PFSK-1 (cell line): ENCODE measurements at regions not wholly inside any gene's neighbourhood (a gene's known extent, or its start where the extent isn't known, plus 50 kb on each side); places are given as distances from the start of the nearest gene placed in this dataset.

Source experiments
- FOXP2 ChIP-seq: optimal IDR thresholded peaks from 2 replicates; pipeline ENCODE3; 2011; ENCODE audit warnings: borderline replicate concordance, control low read depth, inconsistent platforms; ENCODE audit not compliant: insufficient read depth; ENCODE audit errors: extremely low read length, extremely low read depth
- POLR2AphosphoS5 ChIP-seq: IDR thresholded peaks from 2 replicates; pipeline ENCODE4 v1.6.1; 2012; ENCODE audit warnings: low read depth, mild to moderate bottlenecking, control low read depth, low read length, moderate library complexity
- SIN3A ChIP-seq: IDR thresholded peaks from 2 replicates; pipeline ENCODE4 v1.6.1; 2012; ENCODE audit warnings: mild to moderate bottlenecking, low read length, moderate library complexity, borderline replicate concordance; ENCODE audit not compliant: insufficient read depth
- TAF1 ChIP-seq: IDR thresholded peaks from 2 replicates; pipeline ENCODE4 v1.6.1; 2012; ENCODE audit warnings: low read length, control low read depth, borderline replicate concordance; ENCODE audit not compliant: insufficient read depth
- TF ChIP-seq, protein P1 (sequence below), 2 experiments: IDR thresholded peaks; 2 replicates each; pipeline versions ENCODE4 v1.6.1 to v1.8.0; 2011 to 2012; ENCODE audit warnings: low read depth in 2 of 2, low read length in 2 of 2, control low read depth in 1 of 2, inconsistent platforms in 1 of 2, mild to moderate bottlenecking in 1 of 2, moderate library complexity in 1 of 2; ENCODE audit not compliant: insufficient read depth in 1 of 2

DNA sequence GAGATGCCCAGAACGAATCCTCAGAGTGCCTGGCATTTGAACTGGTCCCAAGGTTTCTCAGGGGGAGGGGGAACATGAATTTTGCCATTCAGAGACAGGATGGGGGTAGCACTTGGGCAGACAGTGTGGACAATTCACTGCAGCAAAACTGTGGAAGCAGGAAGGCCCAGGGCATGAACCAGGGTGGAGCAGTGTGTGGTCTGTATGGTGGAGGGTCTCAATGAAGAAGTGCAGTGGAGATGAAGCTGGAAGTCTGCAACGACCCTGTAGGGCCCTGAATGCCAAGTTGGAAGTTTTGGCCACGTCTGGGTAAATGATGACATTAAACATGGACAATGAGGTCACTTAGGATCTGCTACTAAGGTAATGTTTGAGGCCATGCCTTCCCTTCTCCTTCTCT is 273.9 kb downstream of the CDK5RAP2 start:
- no peak for TF ChIP-seq POLR2AphosphoS5
- no peak for TF ChIP-seq TAF1
- no peak for TF ChIP-seq FOXP2
- TF ChIP-seq SIN3A = no peak
- TF ChIP-seq, protein P1, sequence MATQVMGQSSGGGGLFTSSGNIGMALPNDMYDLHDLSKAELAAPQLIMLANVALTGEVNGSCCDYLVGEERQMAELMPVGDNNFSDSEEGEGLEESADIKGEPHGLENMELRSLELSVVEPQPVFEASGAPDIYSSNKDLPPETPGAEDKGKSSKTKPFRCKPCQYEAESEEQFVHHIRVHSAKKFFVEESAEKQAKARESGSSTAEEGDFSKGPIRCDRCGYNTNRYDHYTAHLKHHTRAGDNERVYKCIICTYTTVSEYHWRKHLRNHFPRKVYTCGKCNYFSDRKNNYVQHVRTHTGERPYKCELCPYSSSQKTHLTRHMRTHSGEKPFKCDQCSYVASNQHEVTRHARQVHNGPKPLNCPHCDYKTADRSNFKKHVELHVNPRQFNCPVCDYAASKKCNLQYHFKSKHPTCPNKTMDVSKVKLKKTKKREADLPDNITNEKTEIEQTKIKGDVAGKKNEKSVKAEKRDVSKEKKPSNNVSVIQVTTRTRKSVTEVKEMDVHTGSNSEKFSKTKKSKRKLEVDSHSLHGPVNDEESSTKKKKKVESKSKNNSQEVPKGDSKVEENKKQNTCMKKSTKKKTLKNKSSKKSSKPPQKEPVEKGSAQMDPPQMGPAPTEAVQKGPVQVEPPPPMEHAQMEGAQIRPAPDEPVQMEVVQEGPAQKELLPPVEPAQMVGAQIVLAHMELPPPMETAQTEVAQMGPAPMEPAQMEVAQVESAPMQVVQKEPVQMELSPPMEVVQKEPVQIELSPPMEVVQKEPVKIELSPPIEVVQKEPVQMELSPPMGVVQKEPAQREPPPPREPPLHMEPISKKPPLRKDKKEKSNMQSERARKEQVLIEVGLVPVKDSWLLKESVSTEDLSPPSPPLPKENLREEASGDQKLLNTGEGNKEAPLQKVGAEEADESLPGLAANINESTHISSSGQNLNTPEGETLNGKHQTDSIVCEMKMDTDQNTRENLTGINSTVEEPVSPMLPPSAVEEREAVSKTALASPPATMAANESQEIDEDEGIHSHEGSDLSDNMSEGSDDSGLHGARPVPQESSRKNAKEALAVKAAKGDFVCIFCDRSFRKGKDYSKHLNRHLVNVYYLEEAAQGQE (IDR thresholded peaks at IDR 0.05; ENCODE audit: insufficient read depth in 1 of 2, low read depth in 2 of 2, low read length in 2 of 2) = no peak

DNA sequence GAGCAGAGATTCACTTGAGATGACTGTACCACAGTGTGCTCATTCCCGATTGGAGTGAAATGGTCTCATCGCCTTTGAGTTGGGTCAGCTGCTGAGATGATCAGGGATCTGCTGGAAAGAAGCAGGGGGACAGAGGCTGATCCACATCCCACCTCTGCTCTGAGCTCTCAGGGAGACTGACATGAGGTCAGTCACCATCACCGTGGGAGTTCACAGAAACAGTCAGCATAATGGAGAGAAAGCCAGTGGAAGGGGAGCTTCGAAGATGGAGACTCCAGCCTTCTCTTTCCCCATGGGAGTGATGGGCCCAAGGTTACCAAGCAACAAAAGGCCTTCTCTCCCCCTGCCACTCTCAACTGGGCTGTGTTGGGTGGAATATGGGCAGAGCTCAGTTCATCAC is 276.4 kb downstream of the CDK5RAP2 start:
- TF ChIP-seq, protein P1 (IDR thresholded peaks at IDR 0.05; ENCODE audit: insufficient read depth in 1 of 2, low read depth in 2 of 2, low read length in 2 of 2) = no peak
- TF ChIP-seq FOXP2 (no peak), TAF1 (no peak), SIN3A (no peak), POLR2AphosphoS5 (no peak)

DNA sequence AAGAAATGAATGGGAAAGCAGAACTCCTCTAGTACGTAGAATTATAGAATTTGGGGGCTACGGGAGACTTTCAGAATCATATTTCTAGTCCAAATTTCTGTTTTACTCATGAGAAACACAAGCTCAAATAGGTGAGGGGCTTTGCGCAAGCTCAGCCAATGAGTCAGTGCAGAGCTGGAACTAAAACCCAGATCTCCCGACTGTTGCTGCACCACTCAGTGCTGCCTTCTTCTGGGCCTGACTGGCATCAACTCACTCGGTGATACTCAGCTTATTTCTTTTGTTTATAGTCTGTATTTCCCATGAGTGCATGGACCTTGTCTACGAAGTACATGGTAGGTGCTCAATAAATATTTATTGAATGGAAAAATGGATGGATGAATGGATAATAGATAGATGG is 280.2 kb downstream of the CDK5RAP2 start:
- TF ChIP-seq FOXP2 (no peak), POLR2AphosphoS5 (no peak), TAF1 (no peak), SIN3A (no peak)
- TF ChIP-seq, protein P1 (IDR thresholded peaks at IDR 0.05; ENCODE audit: insufficient read depth in 1 of 2, low read depth in 2 of 2, low read length in 2 of 2) = no peak

DNA sequence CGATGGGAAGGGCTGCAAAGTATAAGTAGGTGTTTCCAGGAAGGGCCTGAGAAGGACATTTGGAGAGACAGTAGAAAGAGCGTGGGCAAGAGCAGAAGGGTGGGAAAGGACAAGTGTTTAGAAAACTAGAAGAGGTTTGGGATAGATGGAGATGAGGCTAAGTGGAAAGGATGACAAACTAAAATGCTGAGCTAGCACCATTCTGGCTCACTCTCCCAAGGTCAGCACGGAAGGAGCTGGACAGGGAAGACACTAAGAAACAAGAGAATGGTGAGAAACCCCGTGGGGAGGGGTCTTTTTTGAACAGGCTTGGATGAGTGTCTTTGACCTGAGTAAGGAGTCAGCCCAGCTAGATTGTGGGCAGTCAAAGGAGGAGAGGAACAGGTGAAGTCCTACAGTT is 286.0 kb downstream of the CDK5RAP2 start:
- TF ChIP-seq POLR2AphosphoS5 (no peak), FOXP2 (no peak), TAF1 (no peak), SIN3A (no peak)
- TF ChIP-seq, protein P1 (IDR thresholded peaks at IDR 0.05; ENCODE audit: insufficient read depth in 1 of 2, low read depth in 2 of 2, low read length in 2 of 2) = no peak

DNA sequence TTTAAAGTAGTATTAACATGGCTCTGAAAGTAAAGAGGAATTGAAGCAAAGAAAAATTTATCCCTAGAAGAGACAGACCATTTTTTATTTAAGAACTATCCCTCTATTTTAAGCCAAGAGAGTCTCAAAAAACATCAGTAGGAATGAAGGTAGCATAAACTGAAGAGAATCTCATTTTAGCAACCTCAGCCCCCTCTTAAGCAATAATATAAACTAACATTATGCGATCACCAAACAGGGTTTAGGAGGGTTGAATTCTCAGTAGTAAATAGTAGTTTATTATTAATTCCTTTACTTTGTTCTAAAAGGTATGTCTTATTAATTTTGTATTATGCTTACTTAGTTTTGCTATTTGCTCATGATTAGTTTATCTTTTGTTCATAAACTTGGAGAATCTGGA is 287.4 kb downstream of the CDK5RAP2 start:
- TF ChIP-seq SIN3A (no peak), TAF1 (no peak), POLR2AphosphoS5 (no peak), FOXP2 (no peak)
- TF ChIP-seq, protein P1 (IDR thresholded peaks at IDR 0.05; ENCODE audit: insufficient read depth in 1 of 2, low read depth in 2 of 2, low read length in 2 of 2) = no peak
